T-helper 17 cell (primary cell): ENCODE measurements at regions not wholly inside any gene's neighbourhood (a gene's known extent, or its start where the extent isn't known, plus 50 kb on each side); places are given as distances from the start of the nearest gene placed in this dataset.
"Not testable (repeated sequence)": the region's sequence is repeated elsewhere in the genome, so short reads cannot be mapped to it uniquely, and the experiment has no call there.

Experiments
- ATAC-seq: fragments of 150-1000 bp; cut with Tn5 transposase; 2 replicates; pipeline ENCODE4 v1.10.0; 2021; ENCODE audit warnings: mild to moderate bottlenecking, moderate library complexity
- DNase-seq, 3 donors: peaks; one replicate each; pipeline versions ENCODE4 v3.0.0 to v3.0.0-alpha.2; 2020 to 2021
- H3K9me3 ChIP-seq: one replicate; pipeline ENCODE4 v1.7.0; 2013; ENCODE audit warnings: low read length, mild to moderate bottlenecking; ENCODE audit not compliant: control insufficient read depth, poor library complexity, severe bottlenecking
- H3K27ac Mint-ChIP-seq: one replicate; pipeline ENCODE4 v1.8.0; 2022; ENCODE audit warnings: mild to moderate bottlenecking, moderate library complexity, mixed read lengths
- H3K27me3 Mint-ChIP-seq: one replicate; pipeline ENCODE4 v1.8.0; 2022; ENCODE audit warnings: mixed read lengths
- H3K36me3 Mint-ChIP-seq: one replicate; pipeline ENCODE4 v1.8.0; 2022; ENCODE audit warnings: low read depth, mixed read lengths
- H3K4me1 Mint-ChIP-seq: one replicate; pipeline ENCODE4 v1.8.0; 2022; ENCODE audit warnings: mild to moderate bottlenecking, mixed read lengths
- H3K4me3 Mint-ChIP-seq: one replicate; pipeline ENCODE4 v1.8.0; 2022; ENCODE audit warnings: mild to moderate bottlenecking, moderate library complexity, mixed read lengths

- no peak overlapping the region for H3K4me3 Mint-ChIP-seq
- peaks cover 8% of the 10 kb centered on the region for H3K27me3 Mint-ChIP-seq
- ATAC-seq (no peak), DNase-seq (no peak)
- H3K9me3 ChIP-seq, result no peaks in the 10 kb centered on the region
- H3K4me1 Mint-ChIP-seq, result no peaks in the 10 kb centered on the region
- no peaks in the 10 kb centered on the region for H3K36me3 Mint-ChIP-seq
- no peak overlapping the region for H3K27ac Mint-ChIP-seq
Measured at GRCh38 chr7:112995059-112995824, 91.4 kb downstream of the GPR85 start.

GRCh38 chr7:112994656-112995055, 92.0 kb downstream of the GPR85 start:
- H3K4me3 Mint-ChIP-seq, result no peak overlapping the region
- H3K36me3 Mint-ChIP-seq, result no peaks in the 10 kb centered on the region
- DNase-seq (no peak), ATAC-seq (no peak)
- H3K9me3 ChIP-seq, result no peaks in the 10 kb centered on the region
- no peak overlapping the region for H3K27ac Mint-ChIP-seq
- no peaks in the 10 kb centered on the region for H3K4me1 Mint-ChIP-seq
- H3K27me3 Mint-ChIP-seq, result peaks cover 8% of the 10 kb centered on the region

- Mint-ChIP-seq H3K27ac (no peak overlapping the region), H3K4me1 (no peaks in the 10 kb centered on the region), H3K4me3 (no peak overlapping the region), H3K36me3 (no peaks in the 10 kb centered on the region), H3K27me3 (peaks cover 34% of the 10 kb centered on the region)
- ATAC-seq, result no peak
- no peak for DNase-seq
- no peaks in the 10 kb centered on the region for H3K9me3 ChIP-seq
Measured at GRCh38 chr7:112990624-112991023, 96.0 kb downstream of the GPR85 start.

DNA sequence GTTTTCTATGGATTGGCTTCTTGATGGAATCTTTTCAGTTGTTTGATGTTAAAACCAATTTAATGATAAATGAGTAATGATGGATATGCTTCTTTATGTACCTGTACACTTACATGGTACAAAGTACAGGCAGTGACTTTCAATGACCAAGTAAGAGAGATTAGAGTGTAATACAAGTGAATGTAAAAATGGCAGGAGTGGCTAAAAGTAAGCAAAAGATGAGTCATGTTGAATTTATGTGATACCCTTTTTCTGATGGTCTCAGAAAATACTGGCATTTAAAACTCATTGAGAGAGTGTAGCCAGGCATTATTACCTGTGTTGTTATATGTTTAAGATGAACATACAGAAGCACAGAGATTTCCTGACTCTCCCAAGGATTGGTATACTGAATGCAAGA, 97.1 kb downstream of the GPR85 start:
- DNase-seq (no peak), ATAC-seq (no peak)
- H3K27ac Mint-ChIP-seq, result no peak overlapping the region
- no peaks in the 10 kb centered on the region for H3K9me3 ChIP-seq
- H3K4me1 Mint-ChIP-seq, result no peaks in the 10 kb centered on the region
- H3K36me3 Mint-ChIP-seq, result no peaks in the 10 kb centered on the region
- peaks cover 34% of the 10 kb centered on the region for H3K27me3 Mint-ChIP-seq
- no peak overlapping the region for H3K4me3 Mint-ChIP-seq

- no peaks in the 10 kb centered on the region for H3K4me1 Mint-ChIP-seq
- H3K9me3 ChIP-seq, result no peaks in the 10 kb centered on the region
- no peak overlapping the region for H3K4me3 Mint-ChIP-seq
- no peaks in the 10 kb centered on the region for H3K36me3 Mint-ChIP-seq
- peaks cover 33% of the 10 kb centered on the region for H3K27me3 Mint-ChIP-seq
- no peak for ATAC-seq
- DNase-seq, result no peak
- no peak overlapping the region for H3K27ac Mint-ChIP-seq
Measured at GRCh38 chr7:112987171-112987570, 99.5 kb downstream of the GPR85 start.

GRCh38 chr7:112986256-112987031, 100.2 kb downstream of the GPR85 start:
- H3K4me1 Mint-ChIP-seq, result no peaks in the 10 kb centered on the region
- no peak overlapping the region for H3K27ac Mint-ChIP-seq
- H3K27me3 Mint-ChIP-seq, result peaks cover 26% of the 10 kb centered on the region
- H3K36me3 Mint-ChIP-seq, result no peaks in the 10 kb centered on the region
- H3K9me3 ChIP-seq, result no peaks in the 10 kb centered on the region
- ATAC-seq (no peak), DNase-seq (no peak)
- H3K4me3 Mint-ChIP-seq, result no peak overlapping the region

GRCh38 chr7:112985377-112985987, 101.1 kb downstream of the GPR85 start:
- ATAC-seq (no peak), DNase-seq (no peak)
- Mint-ChIP-seq H3K27me3 (peaks cover 26% of the 10 kb centered on the region), H3K27ac (no peak overlapping the region), H3K36me3 (no peaks in the 10 kb centered on the region), H3K4me3 (no peak overlapping the region), H3K4me1 (no peaks in the 10 kb centered on the region)
- no peaks in the 10 kb centered on the region for H3K9me3 ChIP-seq

GRCh38 chr7:112982441-112983063, 104.1 kb downstream of the GPR85 start:
- no peaks in the 10 kb centered on the region for H3K36me3 Mint-ChIP-seq
- DNase-seq (no peak), ATAC-seq (no peak)
- no peaks in the 10 kb centered on the region for H3K9me3 ChIP-seq
- no peak overlapping the region for H3K4me3 Mint-ChIP-seq
- H3K27ac Mint-ChIP-seq, result no peak overlapping the region
- H3K4me1 Mint-ChIP-seq, result no peaks in the 10 kb centered on the region
- H3K27me3 Mint-ChIP-seq, result peaks cover 9% of the 10 kb centered on the region

DNA sequence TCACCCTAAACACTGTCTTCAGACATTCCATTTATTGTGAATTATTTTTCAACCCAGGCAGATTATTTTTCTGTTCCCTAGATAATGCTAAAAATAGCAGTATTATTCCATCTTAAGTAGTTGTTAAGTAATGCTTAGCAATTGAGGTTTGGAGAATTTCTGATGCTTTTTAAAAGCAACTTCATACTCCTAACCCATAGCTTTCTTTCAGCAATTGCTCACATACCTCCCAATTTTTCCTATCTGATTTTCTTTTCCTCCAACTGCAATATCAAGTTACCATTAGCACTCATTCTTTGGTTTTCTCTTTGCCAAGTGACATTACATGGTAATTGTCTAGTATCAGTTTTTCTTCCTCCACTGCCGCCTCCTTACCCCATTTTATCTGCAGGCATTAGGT, 104.7 kb downstream of the GPR85 start:
- H3K9me3 ChIP-seq, result no peaks in the 10 kb centered on the region
- DNase-seq (no peak), ATAC-seq (no peak)
- Mint-ChIP-seq H3K27me3 (peaks cover 3% of the 10 kb centered on the region), H3K4me3 (no peak overlapping the region), H3K4me1 (no peaks in the 10 kb centered on the region), H3K27ac (no peak overlapping the region), H3K36me3 (no peaks in the 10 kb centered on the region)

- not testable (repeated sequence) for H3K36me3 Mint-ChIP-seq, H3K27me3 Mint-ChIP-seq, ATAC-seq, H3K27ac Mint-ChIP-seq, H3K4me3 Mint-ChIP-seq, DNase-seq, H3K4me1 Mint-ChIP-seq, H3K9me3 ChIP-seq
Measured at GRCh38 chr7:112979055-112979454, 107.6 kb downstream of the GPR85 start.

DNA sequence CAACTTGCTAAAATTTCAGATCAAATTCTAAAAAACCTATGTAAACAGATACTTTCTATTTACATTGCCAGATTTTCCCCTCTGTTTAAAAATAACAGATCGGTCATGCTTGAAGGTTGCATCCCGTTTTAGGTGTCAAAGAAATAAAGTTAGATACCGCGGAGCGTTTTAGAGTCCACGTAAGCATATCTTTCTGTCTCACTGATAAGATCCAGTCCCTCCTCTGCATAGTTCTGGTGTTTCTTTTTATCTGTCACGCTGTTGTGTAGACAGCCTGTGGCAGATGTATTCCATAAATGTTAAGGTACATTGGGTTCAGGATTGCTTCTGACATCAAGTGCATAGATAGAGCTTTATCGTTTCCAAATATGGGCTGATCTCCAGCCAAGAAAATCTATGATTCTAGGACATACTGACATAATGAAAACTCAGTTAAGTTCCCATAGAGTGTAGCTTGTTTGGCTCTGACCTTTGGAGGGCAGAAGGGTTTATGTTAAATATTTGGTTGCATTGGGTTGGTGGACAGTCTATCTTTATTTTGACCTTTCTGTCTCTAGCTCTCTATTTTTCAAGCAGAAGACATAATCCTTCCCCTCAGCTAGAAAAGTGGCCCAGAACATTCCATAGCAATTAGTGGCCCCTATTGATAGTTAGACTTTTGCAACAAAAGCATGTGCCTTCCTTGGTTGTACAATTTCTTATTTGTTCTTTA, 109.2 kb downstream of the GPR85 start:
- peaks cover 11% of the 10 kb centered on the region for H3K27me3 Mint-ChIP-seq
- not testable (repeated sequence) for H3K4me3 Mint-ChIP-seq, H3K36me3 Mint-ChIP-seq

DNA sequence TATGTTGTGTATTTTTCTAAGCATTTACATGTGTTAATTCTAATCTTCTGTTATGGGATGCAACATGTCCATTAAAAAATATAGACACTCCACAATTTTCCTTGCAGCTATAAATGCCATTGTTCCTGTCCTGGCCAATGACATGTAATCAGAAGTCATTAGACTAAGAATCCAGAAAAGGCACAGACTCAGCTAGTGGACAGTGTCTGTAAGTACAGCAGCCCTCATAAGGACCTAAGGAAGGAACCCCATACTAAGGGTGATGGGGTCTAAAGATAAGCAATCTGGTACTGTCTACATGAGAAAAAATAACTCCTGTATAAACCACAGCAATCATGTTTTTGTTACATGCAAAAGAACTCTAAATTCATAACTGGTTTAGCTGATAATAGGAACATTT, 115.9 kb downstream of the GPR85 start:
- H3K9me3 ChIP-seq, result no peaks in the 10 kb centered on the region
- Mint-ChIP-seq H3K36me3 (peaks cover 2% of the 10 kb centered on the region), H3K27me3 (peaks cover 23% of the 10 kb centered on the region), H3K27ac (no peak overlapping the region), H3K4me3 (no peak overlapping the region), H3K4me1 (no peaks in the 10 kb centered on the region)
- DNase-seq (no peak), ATAC-seq (no peak)

More for the DNA sequence above, 109.2 kb downstream of the GPR85 start:
- not testable (repeated sequence) for H3K4me1 Mint-ChIP-seq, H3K27ac Mint-ChIP-seq, H3K9me3 ChIP-seq, ATAC-seq, DNase-seq

DNA sequence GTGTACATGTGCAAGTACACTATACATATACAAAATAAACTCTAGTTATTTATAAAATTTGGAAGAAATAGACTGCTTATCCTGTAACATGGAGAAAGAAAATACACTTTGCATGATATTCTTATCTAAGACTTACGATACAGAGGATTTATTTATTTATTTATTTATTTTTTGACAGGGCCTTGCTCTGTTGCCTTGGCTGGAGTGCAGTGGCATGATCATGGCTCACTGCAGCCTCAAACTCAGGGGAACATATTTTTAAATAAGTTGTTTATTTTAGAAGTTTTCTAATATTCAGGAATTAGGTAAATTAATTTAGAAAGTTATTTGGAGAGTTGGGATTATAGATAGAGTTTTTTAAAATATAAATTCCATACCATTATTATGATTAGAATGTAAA, 116.7 kb downstream of the GPR85 start:
- H3K9me3 ChIP-seq, result no peaks in the 10 kb centered on the region
- Mint-ChIP-seq H3K4me1 (no peaks in the 10 kb centered on the region), H3K27me3 (peaks cover 23% of the 10 kb centered on the region), H3K27ac (no peak overlapping the region), H3K4me3 (no peak overlapping the region), H3K36me3 (peaks cover 2% of the 10 kb centered on the region)
- no peak for DNase-seq
- no peak for ATAC-seq
